ENCODE measurements at regions not wholly inside any gene's neighbourhood (a gene's known extent, or its start where the extent isn't known, plus 50 kb on each side); places are given as distances from the start of the nearest gene placed in this dataset.

- Histone ChIP-seq H3K4me3 (replicated peaks in 1 of 3; ENCODE audit: insufficient read depth in 1 of 3, low read depth in 1 of 3, low read length in 3 of 3) (no peak overlapping the region), H4K20me1 (replicated peaks; ENCODE audit: control insufficient read depth, extremely low read depth, insufficient read depth, low read length) (no peaks in the 10 kb centered on the region), H2AFZ (ENCODE audit: low read depth, low read length) (no peak overlapping the region), H3K9me3 (replicated peaks; ENCODE audit: control insufficient read depth, insufficient read depth, low read length) (no peaks in the 10 kb centered on the region), H3K27ac (ENCODE audit: insufficient read depth, low read depth, low read length) (no peak overlapping the region), H3K4me2 (ENCODE audit: insufficient read depth, low read length) (no peak overlapping the region), H3K36me3 (ENCODE audit: control insufficient read depth in 2 of 2, extremely low read depth in 1 of 2, insufficient read depth in 2 of 2, low read length in 2 of 2) (no peaks in the 10 kb centered on the region), H3K4me1 (ENCODE audit: control insufficient read depth, extremely low read depth, insufficient read depth, low read length) (peaks cover 3% of the 10 kb centered on the region), H3K79me2 (ENCODE audit: control insufficient read depth, insufficient read depth, low read length) (no peaks in the 10 kb centered on the region), H3K9ac (replicated peaks; ENCODE audit: extremely low read depth, insufficient read depth, low read length) (no peak overlapping the region), H3K27me3 (ENCODE audit: control insufficient read depth in 2 of 2, insufficient read depth in 2 of 2, low read length in 2 of 2) (peaks cover 2% of the 10 kb centered on the region in 2 experiments), H3K9me1 (replicated peaks; ENCODE audit: control insufficient read depth, extremely low read depth, insufficient read depth, low read length) (no peaks in the 10 kb centered on the region)
- intact Hi-C loops (cut with micrococcal nuclease) (no loop called here), dilution Hi-C loops (cut with MboI; ENCODE audit: extremely low pct_ligation_motif_present, low sequenced_read_pairs) (no loop called here)
- FAIRE-seq, result no peak
- no TSS peak for BruUV-seq (replicated peaks)
- ChIA-PET POLR2A (interaction anchor here (0.7 kb wide), 1 partner anchor 361 kb away, joined by 6 read pairs; no protein-coding TSS in a partner anchor), CTCF (interaction anchor here (0.6 to 2.5 kb wide), 4 partner anchors 8 to 72 kb away, joined by 3 to 7 read pairs (median 4); no protein-coding TSS in a partner anchor)
- DNase-seq (ENCODE audit: low read depth, low spot score), result no peak
- TF ChIP-seq MYC (IDR thresholded peaks at IDR 0.05; ENCODE audit: low read depth, low read length) (no peak), FOS (IDR thresholded peaks at IDR 0.05; ENCODE audit: borderline replicate concordance, insufficient read depth, low read length) (no peak), EZH2 (IDR thresholded peaks at IDR 0.05; ENCODE audit: borderline replicate concordance, low read depth, low read length, severe bottlenecking) (no peak), POLR2AphosphoS5 (IDR thresholded peaks at IDR 0.05; ENCODE audit: insufficient read depth, low read depth, low read length) (no peak), JUN (IDR thresholded peaks at IDR 0.05; ENCODE audit: borderline replicate concordance, insufficient read depth, insufficient read length, low read depth) (no peak), POLR2A (IDR thresholded peaks at IDR 0.05; ENCODE audit: low read depth, low read length) (no peak), MAX (IDR thresholded peaks at IDR 0.05; ENCODE audit: insufficient read depth, insufficient read length) (no peak), GATA2 (IDR thresholded peaks at IDR 0.05; ENCODE audit: insufficient read depth, insufficient read length, low read depth, low read length) (no peak), CTCF (IDR thresholded peaks at IDR 0.05; ENCODE audit: extremely low read depth in 1 of 2, insufficient read depth in 1 of 2, low read depth in 1 of 2, low read length in 2 of 2) (no peak)
Observed at GRCh38 chr6:4282926-4283325, 147.6 kb upstream of the ECI2 start.
